GM12891 (cell line): ENCODE measurements at regions not wholly inside any gene's neighbourhood (a gene's known extent, or its start where the extent isn't known, plus 50 kb on each side); places are given as distances from the start of the nearest gene placed in this dataset.
A peak's percentile ranks its signal among the peaks of the same experiment; 100 is the strongest.

Experiments
- DNase-seq: peaks from one replicate; pipeline ENCODE4 v3.0.0; 2011; ENCODE audit warnings: low spot score; ENCODE audit not compliant: insufficient read length
- FAIRE-seq: peaks from 2 replicates; lab custom pipeline; 2011; peaks lifted over from hg19 to GRCh38; lab: Jason Lieb, UNC
- PAX5 ChIP-seq: IDR thresholded peaks from 2 replicates; pipeline ENCODE4 v1.6.1; 2011; ENCODE audit warnings: low read length, moderate library complexity, mild to moderate bottlenecking; ENCODE audit not compliant: insufficient read depth, severe bottlenecking
- POLR2A ChIP-seq: IDR thresholded peaks from 2 replicates; pipeline ENCODE4 v1.6.1; 2011; ENCODE audit warnings: low read depth, low read length, control low read depth
- POLR2AphosphoS5 ChIP-seq: IDR thresholded peaks from 2 replicates; pipeline ENCODE4 v1.6.1; 2011; ENCODE audit warnings: low read depth, low read length, control low read depth
- POU2F2 ChIP-seq: IDR thresholded peaks from 2 replicates; pipeline ENCODE4 v1.6.1; 2011; ENCODE audit warnings: low read depth, mild to moderate bottlenecking, control low read depth, low read length, moderate library complexity
- SPI1 ChIP-seq: IDR thresholded peaks from 2 replicates; pipeline ENCODE4 v1.6.1; 2011; ENCODE audit warnings: low read depth, low read length, control low read depth
- TAF1 ChIP-seq: IDR thresholded peaks from 2 replicates; pipeline ENCODE4 v1.6.1; 2011; ENCODE audit warnings: low read depth, low read length, control low read depth

DNA sequence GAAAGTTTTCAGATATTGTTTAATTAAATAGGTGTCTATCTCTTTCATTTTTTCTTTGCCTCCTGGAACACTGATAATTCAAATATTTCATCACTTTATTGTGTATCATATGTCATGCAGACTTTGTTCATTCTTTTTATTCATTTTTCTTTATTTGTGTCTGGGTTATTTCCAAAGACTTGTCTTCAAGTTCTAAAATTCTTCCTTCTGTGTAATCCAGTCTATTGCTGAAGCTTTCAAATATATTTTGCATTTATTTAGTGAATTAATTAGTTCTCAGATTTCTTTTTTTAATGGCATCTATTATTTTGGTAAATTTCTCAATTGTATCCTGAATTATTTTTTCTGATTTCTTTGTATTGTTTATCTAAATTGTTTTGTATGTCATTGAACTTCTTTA, 70.1 kb downstream of the ZNF330 start:
- FAIRE-seq (no peak), DNase-seq (no peak)
- no peak for TF ChIP-seq PAX5
- no peak for TF ChIP-seq TAF1
- no peak for TF ChIP-seq POLR2A
- TF ChIP-seq POLR2AphosphoS5, result no peak

DNA sequence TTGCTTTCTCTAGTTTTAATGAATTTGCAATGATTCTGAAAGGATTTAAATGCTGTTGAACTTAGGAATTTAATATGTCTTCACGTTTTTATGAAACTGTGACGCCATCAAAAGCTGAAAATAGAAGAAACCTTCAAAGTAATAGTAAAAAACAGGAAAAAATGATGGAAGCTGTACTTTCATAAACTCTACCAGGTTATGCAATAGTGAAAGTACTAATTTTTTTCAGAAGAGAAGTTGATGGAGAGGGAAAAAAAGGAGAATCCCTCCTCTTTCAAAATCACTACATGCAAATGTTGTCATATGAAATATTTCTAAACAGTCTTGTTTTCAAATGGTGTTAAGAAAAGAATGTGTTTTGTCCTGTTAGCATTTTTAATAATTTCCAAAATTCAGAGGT, 73.6 kb downstream of the ZNF330 start:
- no peak for FAIRE-seq
- no peak for DNase-seq
- TF ChIP-seq PAX5 (no peak), SPI1 (no peak), TAF1 (no peak), POLR2AphosphoS5 (no peak), POU2F2 (no peak), POLR2A (no peak)

DNA sequence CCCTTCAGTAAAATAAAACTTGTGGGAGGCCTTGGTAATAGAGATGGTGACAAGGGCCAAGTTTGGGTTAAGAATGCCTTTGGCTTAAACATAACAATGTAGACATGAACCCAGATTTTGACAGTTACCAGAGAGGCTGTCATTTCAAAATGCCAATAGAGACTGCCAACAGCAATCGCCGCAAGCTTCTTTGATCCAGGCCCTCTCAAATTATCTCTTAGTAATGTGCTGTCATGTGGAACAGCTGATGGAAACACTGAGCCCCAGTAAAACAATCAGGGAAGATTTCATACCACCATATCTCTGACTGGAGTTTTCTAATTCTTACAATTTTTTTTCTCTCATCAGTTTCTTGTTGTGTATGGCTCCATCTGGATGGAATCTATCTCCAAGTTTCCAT, 80.5 kb downstream of the ZNF330 start:
- FAIRE-seq (no peak), DNase-seq (no peak)
- TF ChIP-seq TAF1, result no peak
- no peak for TF ChIP-seq SPI1
- TF ChIP-seq PAX5, result no peak
- no peak for TF ChIP-seq POLR2A
- no peak for TF ChIP-seq POLR2AphosphoS5
- no peak for TF ChIP-seq POU2F2

GRCh38 chr4:141302924-141303323, 82.2 kb downstream of the ZNF330 start:
- no peak for DNase-seq
- TF ChIP-seq POU2F2 (no peak), PAX5 (no peak), POLR2AphosphoS5 (no peak), TAF1 (no peak), POLR2A (no peak), SPI1 (no peak)
- FAIRE-seq, result no peak

DNA sequence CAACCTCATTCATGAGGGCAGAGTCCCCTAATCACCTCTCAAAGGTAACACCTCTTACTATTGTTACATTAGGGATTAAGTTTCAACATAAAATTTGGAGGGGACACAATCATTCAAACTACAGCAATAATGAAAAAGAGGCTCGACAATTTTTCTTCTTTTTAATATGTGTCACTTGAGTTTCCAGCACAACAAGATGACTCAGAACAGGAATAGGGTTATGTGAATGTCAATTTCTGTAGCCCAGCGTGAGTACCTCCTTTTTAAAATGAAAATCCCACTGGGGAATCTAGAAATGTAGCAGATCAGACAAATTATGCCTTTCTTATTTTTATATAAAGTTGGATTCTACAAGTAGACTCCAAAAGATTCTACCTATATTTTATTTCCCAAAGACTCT, 83.7 kb downstream of the ZNF330 start:
- TF ChIP-seq TAF1 (no peak), POLR2A (no peak), PAX5 (no peak), POU2F2 (no peak), SPI1 (no peak), POLR2AphosphoS5 (no peak)
- DNase-seq, result no peak
- no peak for FAIRE-seq

DNA sequence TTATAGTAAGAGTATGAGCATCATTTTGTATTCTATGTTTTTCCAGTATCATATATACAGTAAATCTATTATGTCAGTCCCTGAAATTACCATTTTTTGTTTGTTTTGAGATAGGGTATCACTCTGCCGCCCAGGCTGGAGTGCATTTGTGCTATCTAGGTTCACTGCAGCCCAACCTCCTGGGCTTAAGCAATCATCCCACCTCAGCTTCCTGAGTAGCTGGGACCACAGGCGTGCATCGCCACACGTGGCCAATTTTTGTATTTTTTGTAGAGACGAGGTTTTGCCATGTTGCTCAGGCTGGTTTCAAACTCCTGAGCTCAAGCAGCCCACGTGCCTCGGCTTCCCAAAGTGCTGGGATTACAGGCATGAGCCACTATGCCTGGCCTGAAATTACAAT, 85.6 kb downstream of the ZNF330 start:
- FAIRE-seq (no peak), DNase-seq (no peak)
- TF ChIP-seq POLR2A (no peak), POU2F2 (no peak), TAF1 (no peak), PAX5 (no peak), SPI1 (no peak), POLR2AphosphoS5 (no peak)

DNA sequence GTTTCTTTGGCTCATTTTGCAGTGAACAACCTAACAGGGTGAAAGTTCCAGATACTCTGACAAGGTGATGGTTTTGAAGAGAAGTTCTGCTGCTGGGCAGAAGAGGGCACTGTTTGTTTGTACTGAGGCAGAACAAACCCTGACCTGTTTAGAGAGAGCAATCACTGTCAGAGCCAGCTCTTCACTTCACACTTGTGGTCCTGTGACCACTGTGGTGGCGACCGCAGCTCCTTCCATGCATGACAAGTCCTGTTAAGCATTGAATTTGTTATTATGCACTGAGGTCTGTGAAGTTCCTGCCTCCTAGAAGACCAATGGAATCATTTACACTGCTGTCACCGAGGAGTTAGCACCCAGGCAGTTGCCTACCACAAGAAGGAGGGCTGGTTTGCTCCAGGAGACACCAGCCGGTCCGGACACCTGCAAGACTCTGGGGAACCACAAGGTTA, 86.6 kb downstream of the ZNF330 start:
- DNase-seq, result peak; percentile 29
- peak; percentile 98 for FAIRE-seq
- peak; percentile 94 for TF ChIP-seq POU2F2
- TF ChIP-seq SPI1, result 0 out of 2 replicates have a peak, but pooled peaks have one; percentile 15
- TF ChIP-seq PAX5, result peak; percentile 97
- no peak for TF ChIP-seq POLR2AphosphoS5
- TF ChIP-seq TAF1, result no peak

DNA sequence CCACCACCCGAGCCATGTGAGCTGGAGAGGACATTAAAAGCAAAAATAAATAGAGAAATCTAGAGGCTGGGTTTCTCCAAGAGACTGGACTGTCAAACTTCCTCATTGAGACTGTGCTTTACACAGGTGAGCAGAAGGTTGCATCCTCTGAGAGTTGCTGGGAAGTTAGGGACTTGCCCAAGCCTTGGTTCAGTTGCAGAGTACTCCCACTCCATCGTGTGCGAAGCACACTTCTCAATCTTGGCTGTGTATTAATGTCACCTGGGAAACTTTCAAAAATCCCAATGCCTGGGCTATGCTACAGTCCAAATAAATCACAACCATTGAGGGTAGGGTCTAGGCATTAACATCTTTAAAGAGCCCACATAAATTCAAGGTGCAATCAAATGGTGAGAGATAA, 89.2 kb downstream of the ZNF330 start:
- TF ChIP-seq POU2F2, result no peak
- TF ChIP-seq POLR2A, result no peak
- TF ChIP-seq PAX5, result no peak
- TF ChIP-seq POLR2AphosphoS5, result no peak
- TF ChIP-seq TAF1, result no peak
- no peak for TF ChIP-seq SPI1
- FAIRE-seq, result no peak
- DNase-seq, result no peak

GRCh38 chr4:141311246-141312204, 90.8 kb downstream of the ZNF330 start:
- no peak for DNase-seq
- no peak for FAIRE-seq
- TF ChIP-seq POU2F2, result no peak
- TF ChIP-seq POLR2AphosphoS5, result no peak
- TF ChIP-seq PAX5, result no peak
- no peak for TF ChIP-seq POLR2A
- TF ChIP-seq TAF1, result no peak
- no peak for TF ChIP-seq SPI1
